CD4-positive, alpha-beta T cell (primary cell): ENCODE measurements at regions not wholly inside any gene's neighbourhood (a gene's known extent, or its start where the extent isn't known, plus 50 kb on each side); places are given as distances from the start of the nearest gene placed in this dataset.

ENCODE experiments used
- ATAC-seq: fragments of 200-7000 bp; cut with Tn5 transposase; one replicate; pipeline ENCODE4 v1.10.0; 2022; ENCODE audit warnings: mild to moderate bottlenecking; ENCODE audit not compliant: poor library complexity
- CTCF ChIA-PET: fragments of 350-600 bp; sonication (Branson Sonifier 250); formaldehyde crosslinking; loops from one replicate; lab custom pipeline; 2021; ENCODE audit warnings: antibody characterized with exemption, inconsistent platforms; lab: Charles Lee
- POLR2A ChIA-PET: fragments of 350-600 bp; sonication (Branson Sonifier 250); formaldehyde crosslinking; loops from one replicate; lab custom pipeline; 2021; ENCODE audit warnings: antibody characterized with exemption, inconsistent platforms; lab: Charles Lee
- DNase-seq, 14 experiments: peaks; one replicate each; pipeline ENCODE4 v3.0.0-alpha.2; 2013 to 2020; ENCODE audit warnings: mixed read lengths in 2 of 14
- H3K27ac ChIP-seq, 2 donors: one replicate each; pipeline versions ENCODE4 v1.5.1 to v1.7.0; 2013; ENCODE audit warnings: low read length in 2 of 2, low read depth in 1 of 2, mild to moderate bottlenecking in 1 of 2
- H3K27me3 ChIP-seq, 2 experiments: 1 replicate in 1 of 2; 2 replicates in 1 of 2; pipeline versions ENCODE4 v1.6.1 to v1.7.0; 2013; ENCODE audit warnings: low read length in 2 of 2, control low read depth in 1 of 2, mild to moderate bottlenecking in 1 of 2, moderate library complexity in 1 of 2; ENCODE audit not compliant: insufficient read depth in 2 of 2, control insufficient read depth in 1 of 2
- H3K36me3 ChIP-seq: one replicate; pipeline ENCODE4 v1.6.1; 2013; ENCODE audit warnings: low read length, control low read depth; ENCODE audit not compliant: insufficient read depth
- H3K4me1 ChIP-seq: one replicate; pipeline ENCODE4 v1.6.1; 2013; ENCODE audit warnings: low read length, control low read depth; ENCODE audit not compliant: insufficient read depth
- H3K4me3 ChIP-seq: one replicate; pipeline ENCODE4 v1.5.1; 2013; ENCODE audit warnings: mild to moderate bottlenecking, low read length, moderate library complexity
- H3K9me3 ChIP-seq, 2 experiments: 1 replicate in 1 of 2; 2 replicates in 1 of 2; pipeline versions ENCODE4 v1.6.1 to v1.7.0; 2013; ENCODE audit warnings: low read length in 2 of 2, mild to moderate bottlenecking in 2 of 2, control low read depth in 1 of 2, moderate library complexity in 1 of 2; ENCODE audit not compliant: control insufficient read depth in 1 of 2, insufficient read depth in 1 of 2
- H3K27ac Mint-ChIP-seq: one replicate; pipeline ENCODE4 v1.8.0; 2020; ENCODE audit warnings: mixed read lengths
- H3K27me3 Mint-ChIP-seq: one replicate; pipeline ENCODE4 v1.8.0; 2021; ENCODE audit warnings: mixed read lengths
- H3K36me3 Mint-ChIP-seq: one replicate; pipeline ENCODE4 v1.8.0; 2021; ENCODE audit warnings: low read depth, mixed read lengths
- H3K4me1 Mint-ChIP-seq: one replicate; pipeline ENCODE4 v1.8.0; 2021; ENCODE audit warnings: low read depth, mixed read lengths
- H3K4me3 Mint-ChIP-seq: one replicate; pipeline ENCODE4 v1.8.0; 2020; ENCODE audit warnings: mild to moderate bottlenecking, mixed read lengths
- H3K9me3 Mint-ChIP-seq: one replicate; pipeline ENCODE4 v1.8.0; 2020; ENCODE audit warnings: mixed read lengths
- intact Hi-C, 2 experiments: fragments of 100-400 bp; cut with DNase I in 1 of 2; cut with micrococcal nuclease in 1 of 2; formaldehyde crosslinking; loops; one replicate each; pipeline versions ENCODE4 v1.15.1 to v1.9.0; 2023 to 2025; cut with DNase I, micrococcal nuclease
- TF ChIP-seq, protein P1 (sequence below): fragments of 200-600 bp; IDR thresholded peaks from one replicate; pipeline ENCODE4 v1.8.0; 2022; ENCODE audit warnings: antibody characterized with exemption, mild to moderate bottlenecking

DNA sequence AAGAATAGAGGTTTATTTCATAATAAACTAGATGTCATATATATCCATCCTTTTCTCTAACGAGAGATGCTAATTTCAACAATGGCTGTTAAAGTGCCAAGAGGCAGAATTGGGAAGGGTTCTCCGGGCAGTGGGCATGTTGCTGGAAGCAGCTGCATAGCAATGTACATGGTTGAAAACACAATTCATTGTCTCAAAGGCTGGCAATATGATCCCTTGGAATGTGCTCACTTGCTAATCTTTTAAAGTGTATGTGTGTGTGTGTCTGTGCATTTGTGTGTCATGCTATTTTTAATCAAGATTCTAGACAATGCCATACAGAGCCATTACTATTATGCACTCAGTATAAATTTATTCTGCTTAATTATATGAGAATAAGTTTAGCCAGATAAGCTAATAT, 1020.3 kb downstream of the NAALADL2 start:
- no peaks in the 10 kb centered on the region for H3K4me1 Mint-ChIP-seq
- Histone ChIP-seq H3K9me3 (peaks cover 0 to 4% of the 10 kb centered on the region in 2 experiments), H3K36me3 (no peaks in the 10 kb centered on the region), H3K27ac (no peak overlapping the region), H3K27me3 (no peaks in the 10 kb centered on the region), H3K4me1 (no peaks in the 10 kb centered on the region), H3K4me3 (no peak overlapping the region)
- ChIA-PET POLR2A (no interaction called here), CTCF (no interaction called here)
- no peak overlapping the region for H3K4me3 Mint-ChIP-seq
- peaks cover 19% of the 10 kb centered on the region for H3K9me3 Mint-ChIP-seq
- TF ChIP-seq, protein P1, sequence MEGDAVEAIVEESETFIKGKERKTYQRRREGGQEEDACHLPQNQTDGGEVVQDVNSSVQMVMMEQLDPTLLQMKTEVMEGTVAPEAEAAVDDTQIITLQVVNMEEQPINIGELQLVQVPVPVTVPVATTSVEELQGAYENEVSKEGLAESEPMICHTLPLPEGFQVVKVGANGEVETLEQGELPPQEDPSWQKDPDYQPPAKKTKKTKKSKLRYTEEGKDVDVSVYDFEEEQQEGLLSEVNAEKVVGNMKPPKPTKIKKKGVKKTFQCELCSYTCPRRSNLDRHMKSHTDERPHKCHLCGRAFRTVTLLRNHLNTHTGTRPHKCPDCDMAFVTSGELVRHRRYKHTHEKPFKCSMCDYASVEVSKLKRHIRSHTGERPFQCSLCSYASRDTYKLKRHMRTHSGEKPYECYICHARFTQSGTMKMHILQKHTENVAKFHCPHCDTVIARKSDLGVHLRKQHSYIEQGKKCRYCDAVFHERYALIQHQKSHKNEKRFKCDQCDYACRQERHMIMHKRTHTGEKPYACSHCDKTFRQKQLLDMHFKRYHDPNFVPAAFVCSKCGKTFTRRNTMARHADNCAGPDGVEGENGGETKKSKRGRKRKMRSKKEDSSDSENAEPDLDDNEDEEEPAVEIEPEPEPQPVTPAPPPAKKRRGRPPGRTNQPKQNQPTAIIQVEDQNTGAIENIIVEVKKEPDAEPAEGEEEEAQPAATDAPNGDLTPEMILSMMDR: no peak
- intact Hi-C loops: no loop called here
- no peaks in the 10 kb centered on the region for H3K36me3 Mint-ChIP-seq
- ATAC-seq: no peak
- no peak for DNase-seq
- H3K27me3 Mint-ChIP-seq: no peaks in the 10 kb centered on the region
- no peak overlapping the region for H3K27ac Mint-ChIP-seq

DNA sequence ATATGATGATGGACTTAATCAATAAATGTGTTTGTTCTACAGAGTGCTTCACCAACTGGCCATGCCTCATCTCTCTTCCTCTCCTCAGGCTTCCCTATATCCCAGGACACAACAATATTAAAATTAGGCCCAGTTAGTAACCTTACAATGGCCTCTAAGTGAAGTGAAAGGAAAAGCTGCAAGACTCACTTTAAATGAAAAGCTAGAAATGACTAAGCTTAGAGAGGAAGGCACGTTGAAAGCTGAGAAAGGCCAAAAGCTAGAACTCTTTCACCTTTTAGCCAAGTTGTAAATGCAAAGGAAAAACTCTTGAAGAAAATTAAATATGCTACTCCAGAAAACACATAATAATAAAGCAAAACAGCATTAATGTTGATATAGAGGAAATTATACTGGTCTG, 1010.3 kb downstream of the NAALADL2 start:
- ATAC-seq (no peak), DNase-seq (no peak)
- TF ChIP-seq, protein P1: no peak
- Histone ChIP-seq H3K27ac (no peak overlapping the region), H3K4me3 (no peak overlapping the region), H3K27me3 (no peaks in the 10 kb centered on the region), H3K9me3 (no peaks in the 10 kb centered on the region), H3K4me1 (no peaks in the 10 kb centered on the region), H3K36me3 (no peaks in the 10 kb centered on the region)
- H3K4me3 Mint-ChIP-seq: no peak overlapping the region
- H3K36me3 Mint-ChIP-seq: no peaks in the 10 kb centered on the region
- no peak overlapping the region for H3K27ac Mint-ChIP-seq
- no peaks in the 10 kb centered on the region for H3K27me3 Mint-ChIP-seq
- no peaks in the 10 kb centered on the region for H3K4me1 Mint-ChIP-seq
- intact Hi-C loops: no loop called here
- ChIA-PET CTCF (no interaction called here), POLR2A (no interaction called here)
- H3K9me3 Mint-ChIP-seq: peaks cover 3% of the 10 kb centered on the region

DNA sequence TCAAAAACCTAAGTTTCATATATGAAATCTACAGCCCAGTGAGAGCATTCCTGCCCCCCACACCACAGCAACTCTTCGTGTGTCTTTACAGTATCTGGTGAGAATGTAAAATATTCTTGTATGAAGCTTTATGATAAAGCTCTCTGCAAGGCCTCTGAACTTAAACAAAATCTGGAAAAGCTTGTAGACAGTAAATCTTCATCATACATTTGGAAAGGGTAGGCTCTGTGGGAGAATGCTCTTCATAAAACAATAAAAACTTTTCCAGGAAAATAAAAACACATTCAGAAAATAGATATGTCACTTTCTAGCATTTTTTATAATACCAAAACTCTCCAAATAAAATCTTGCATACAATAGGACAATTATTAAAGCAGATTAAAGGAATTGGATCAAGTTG, 1009.5 kb downstream of the NAALADL2 start:
- no peak for DNase-seq
- no peak overlapping the region for H3K4me3 ChIP-seq
- no peaks in the 10 kb centered on the region for H3K27me3 Mint-ChIP-seq
- CTCF ChIA-PET: no interaction called here
- no peak overlapping the region for H3K4me3 Mint-ChIP-seq
- H3K4me1 ChIP-seq: no peaks in the 10 kb centered on the region
- no peak for ATAC-seq
- H3K27me3 ChIP-seq: no peaks in the 10 kb centered on the region
- intact Hi-C loops: no loop called here
- no peaks in the 10 kb centered on the region for H3K36me3 ChIP-seq
- H3K4me1 Mint-ChIP-seq: no peaks in the 10 kb centered on the region
- H3K27ac ChIP-seq: no peak overlapping the region
- H3K9me3 Mint-ChIP-seq: peaks cover 3% of the 10 kb centered on the region
- POLR2A ChIA-PET: no interaction called here
- no peak overlapping the region for H3K27ac Mint-ChIP-seq
- TF ChIP-seq, protein P1: no peak
- no peaks in the 10 kb centered on the region for H3K36me3 Mint-ChIP-seq
- no peaks in the 10 kb centered on the region for H3K9me3 ChIP-seq
